ENCODE measurements at regions not wholly inside any gene's neighbourhood (a gene's known extent, or its start where the extent isn't known, plus 50 kb on each side); places are given as distances from the start of the nearest gene placed in this dataset.
"Not testable (repeated sequence)": the region's sequence is repeated elsewhere in the genome, so short reads cannot be mapped to it uniquely, and the experiment has no call there.

GRCh38 chr9:73095425-73095824 is 56.2 kb upstream of the ANXA1 start:
- no peak for DNase-seq

- no peak for DNase-seq
Measured at GRCh38 chr9:73093740-73094379, 57.8 kb upstream of the ANXA1 start.

DNA sequence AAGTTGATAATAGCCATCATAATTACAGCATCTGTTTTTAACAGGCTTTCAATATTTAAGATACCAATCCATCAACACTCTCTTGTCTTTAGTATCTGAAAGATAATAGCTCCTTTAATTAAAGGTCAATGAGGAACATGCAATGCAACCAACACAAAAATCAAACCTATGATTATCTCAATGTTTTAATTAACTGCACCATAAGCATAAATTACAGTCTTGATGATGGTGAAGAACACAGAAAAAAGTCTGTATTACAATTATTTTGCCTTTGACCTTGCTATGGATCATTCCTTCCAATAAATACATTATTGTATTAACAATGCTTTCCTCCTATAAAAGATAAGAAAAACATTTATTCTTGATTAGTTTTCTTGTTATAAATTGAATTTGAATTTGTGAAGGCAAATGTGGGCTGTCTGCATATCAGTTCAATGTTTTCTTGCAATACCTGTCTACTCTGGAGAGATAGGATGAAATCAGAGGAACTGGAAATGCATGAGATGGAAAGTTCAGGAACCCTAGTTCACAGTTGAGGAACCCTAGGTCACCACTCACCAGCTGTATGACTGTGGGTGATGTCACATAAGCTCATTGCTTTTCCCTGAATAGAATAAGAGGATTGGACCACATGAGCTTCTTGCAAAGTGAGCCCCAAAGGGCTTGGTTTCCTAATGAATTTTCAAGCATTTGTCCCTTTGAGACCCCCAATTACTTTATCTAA is 58.5 kb upstream of the ANXA1 start:
- DNase-seq, result no peak

GRCh38 chr9:73091909-73092308 is 59.8 kb upstream of the ANXA1 start:
- DNase-seq, result no peak

- DNase-seq, result no peak
Measured at GRCh38 chr9:73090214-73090613, 61.5 kb upstream of the ANXA1 start.

DNA sequence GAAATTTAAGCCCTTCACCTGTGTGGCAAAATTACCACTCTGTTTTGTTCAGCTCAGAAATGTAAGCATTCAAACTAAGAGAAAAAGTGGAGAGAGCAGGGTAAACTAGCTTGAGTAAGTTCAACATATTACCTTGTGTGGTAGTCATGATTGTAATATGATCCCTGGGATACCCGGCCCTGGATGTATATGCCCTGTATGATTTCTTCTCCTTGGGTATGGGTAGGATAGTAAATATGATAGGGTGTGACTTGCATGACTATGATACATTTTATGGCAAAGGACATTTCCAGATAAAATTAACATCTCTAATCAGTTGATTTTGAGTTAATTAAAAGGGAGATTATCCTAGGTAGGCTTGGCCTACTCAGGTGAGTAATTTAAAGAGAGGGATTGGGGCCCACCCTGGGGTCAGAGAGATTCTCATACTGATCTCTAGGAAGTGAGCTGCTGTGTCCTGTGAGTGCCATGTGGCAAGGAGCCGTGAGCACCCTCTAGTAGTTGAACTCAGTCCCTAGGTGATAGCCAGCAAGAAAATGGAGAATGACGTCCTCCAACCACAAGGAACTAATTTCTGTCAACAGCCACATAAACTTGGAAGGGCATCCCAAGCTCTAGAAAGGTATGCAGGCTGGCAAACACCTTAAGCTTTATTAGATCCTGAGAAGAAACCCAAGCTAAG is 62.2 kb upstream of the ANXA1 start:
- no peak for DNase-seq

GRCh38 chr9:73087876-73088275 is 63.8 kb upstream of the ANXA1 start:
- DNase-seq, result not testable (repeated sequence)

DNA sequence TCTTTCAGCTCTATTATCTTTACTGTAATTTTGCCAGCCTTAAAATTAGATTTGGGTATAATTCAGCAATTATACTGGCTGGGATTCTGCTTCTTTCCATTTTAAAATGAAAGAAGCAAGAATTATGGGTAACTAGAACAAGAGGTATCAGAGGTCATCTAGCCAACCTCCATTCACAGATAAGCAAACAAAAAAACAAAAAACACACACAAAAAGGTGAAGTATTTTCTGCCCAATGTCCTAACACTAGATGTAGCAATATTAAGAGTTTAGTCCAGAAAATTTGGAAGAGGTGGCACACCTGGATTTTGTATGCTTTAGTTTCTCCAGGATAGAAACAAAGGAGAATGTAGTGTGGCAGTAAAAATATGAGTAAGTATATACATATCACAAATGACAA is 68.1 kb upstream of the ANXA1 start:
- no peak for DNase-seq

GRCh38 chr9:73081979-73082657 is 69.5 kb upstream of the ANXA1 start:
- peak; percentile 6 for DNase-seq

DNA sequence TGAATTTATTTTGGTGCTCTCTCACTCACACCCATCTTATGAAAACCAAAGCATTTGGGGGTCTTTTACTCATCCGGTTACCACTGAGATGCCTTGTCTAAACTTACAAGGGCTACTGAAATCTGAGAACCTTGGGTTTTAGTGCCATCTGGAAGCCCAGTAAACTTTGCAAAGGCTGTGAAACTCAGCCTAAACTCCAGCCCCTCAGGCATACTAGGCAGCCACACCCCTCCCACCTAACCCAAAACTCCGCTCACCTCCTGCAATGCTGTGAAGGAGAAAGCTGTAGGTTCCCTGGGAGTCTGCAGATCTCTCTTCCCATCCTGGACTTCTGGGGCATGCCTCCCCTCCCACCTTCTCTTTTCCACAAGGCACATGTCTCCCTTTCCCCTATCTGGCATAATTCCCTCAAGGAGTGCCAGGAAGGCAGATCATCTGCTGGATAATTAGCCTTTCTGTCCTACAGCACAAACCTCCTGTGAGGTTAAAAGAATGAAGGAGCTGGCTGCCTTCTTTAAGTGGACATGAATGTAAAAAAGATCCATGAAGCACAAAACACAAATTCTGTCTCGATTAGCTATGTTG is 71.5 kb upstream of the ANXA1 start:
- DNase-seq, result no peak

GRCh38 chr9:73079326-73079725 is 72.3 kb upstream of the ANXA1 start:
- DNase-seq, result no peak

GRCh38 chr9:73077625-73078030 is 74.0 kb upstream of the ANXA1 start:
- DNase-seq, result no peak

GRCh38 chr9:73076970-73077369 is 74.7 kb upstream of the ANXA1 start:
- DNase-seq, result no peak

DNA sequence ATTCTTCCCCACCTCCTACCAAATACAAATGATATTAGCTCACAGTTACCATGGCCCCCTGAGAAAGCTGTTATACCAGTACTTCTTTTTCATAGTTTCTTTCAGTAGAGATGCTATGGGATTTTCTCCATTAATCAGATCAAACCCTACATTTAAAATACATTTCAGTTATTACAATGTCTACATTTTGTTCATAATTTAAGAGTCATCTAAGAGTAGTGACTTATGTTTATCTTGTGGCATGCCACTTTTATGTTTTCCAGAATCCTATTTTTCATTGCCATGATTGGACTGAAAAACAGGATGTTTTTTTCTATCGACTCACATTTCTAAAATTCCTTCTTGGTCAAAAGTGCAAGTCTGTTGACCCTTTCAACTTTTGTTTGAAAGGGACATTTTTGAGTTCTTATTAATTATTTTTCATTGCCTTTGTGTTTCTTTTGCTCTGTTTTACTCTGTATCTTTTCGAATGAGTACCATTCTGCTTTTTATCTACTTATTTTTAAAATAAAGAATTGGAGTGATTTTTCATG is 77.4 kb upstream of the ANXA1 start:
- no peak for DNase-seq

DNA sequence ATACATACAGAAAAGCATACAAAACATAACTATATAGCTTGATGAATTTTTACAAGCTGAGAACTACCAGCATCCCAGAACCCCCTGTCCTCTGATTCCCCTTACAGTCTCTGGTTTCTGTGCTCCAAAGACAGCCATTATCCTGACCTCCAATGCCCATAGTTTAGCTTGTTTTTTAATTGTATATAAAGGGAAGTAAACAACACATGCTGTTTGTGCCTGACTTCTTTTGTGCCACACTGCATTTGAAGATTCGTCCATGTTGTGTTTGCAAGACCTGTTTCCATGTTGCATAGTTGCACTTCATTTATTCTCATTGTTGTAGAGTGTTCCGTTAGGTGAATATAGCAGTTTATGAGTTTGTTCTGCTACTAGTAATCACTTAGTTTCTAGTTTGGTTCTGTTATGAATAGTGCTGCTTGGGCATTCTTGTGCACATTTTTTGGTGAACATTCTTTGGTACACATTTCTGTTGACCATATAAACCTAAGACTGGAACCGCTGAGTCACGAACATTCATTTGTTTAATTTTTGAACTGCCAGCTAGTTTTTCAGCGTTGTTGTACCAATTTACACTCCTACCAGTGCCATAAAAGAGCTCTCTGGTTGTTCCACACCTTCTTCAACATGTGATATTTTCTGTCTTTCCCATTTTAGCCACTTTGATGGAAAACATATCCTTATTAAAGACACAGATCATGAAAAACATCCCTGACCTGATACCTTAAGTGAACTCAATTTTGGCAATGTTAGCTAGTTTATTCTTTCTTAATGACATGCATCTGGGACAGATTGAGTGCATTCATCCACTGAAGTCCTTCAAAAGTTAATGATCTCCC is 78.1 kb upstream of the ANXA1 start:
- DNase-seq, result no peak

- no peak for DNase-seq
Measured at GRCh38 chr9:73067074-73067473, 84.6 kb upstream of the ANXA1 start.

DNA sequence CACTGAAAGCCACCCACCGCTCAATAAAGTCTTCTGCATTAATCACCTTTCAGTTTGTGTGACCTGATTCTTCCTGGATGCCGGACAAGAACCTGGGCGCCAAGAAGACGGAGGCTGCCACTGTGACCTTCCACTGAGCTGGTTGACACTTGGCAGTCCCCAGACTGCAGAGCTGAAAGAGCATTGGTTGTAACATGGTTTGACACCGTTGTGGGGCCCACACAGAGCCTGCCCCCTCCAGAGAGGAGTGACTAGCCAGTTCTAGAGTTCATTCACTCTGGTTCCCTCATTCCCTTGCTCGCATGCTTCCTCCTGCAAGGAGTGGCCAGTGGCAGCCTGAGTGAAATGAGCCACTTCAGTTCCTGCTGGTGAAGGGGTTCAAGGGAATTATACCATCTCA is 86.2 kb upstream of the ANXA1 start:
- no peak for DNase-seq

DNA sequence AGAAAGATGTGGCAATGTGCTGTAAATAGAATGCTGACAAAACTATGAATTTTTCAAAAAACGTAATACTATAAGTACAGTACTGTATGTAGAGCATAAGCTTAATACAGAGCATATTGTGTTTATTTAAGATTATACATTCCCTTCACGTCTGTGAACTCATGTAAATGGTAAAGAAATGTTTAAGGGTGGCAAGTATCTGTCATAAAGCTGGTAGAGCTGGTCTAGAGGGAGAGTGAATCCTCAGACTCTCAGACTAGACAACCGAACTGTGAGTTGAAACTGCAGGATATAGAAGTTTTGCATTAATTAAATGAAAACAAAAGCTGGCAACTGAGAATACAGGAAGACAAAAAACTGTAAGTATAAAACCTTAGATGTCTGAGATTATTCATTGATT is 87.3 kb upstream of the ANXA1 start:
- no peak for DNase-seq

- DNase-seq, result no peak
Measured at GRCh38 chr9:73061146-73061545, 90.5 kb upstream of the ANXA1 start.

DNA sequence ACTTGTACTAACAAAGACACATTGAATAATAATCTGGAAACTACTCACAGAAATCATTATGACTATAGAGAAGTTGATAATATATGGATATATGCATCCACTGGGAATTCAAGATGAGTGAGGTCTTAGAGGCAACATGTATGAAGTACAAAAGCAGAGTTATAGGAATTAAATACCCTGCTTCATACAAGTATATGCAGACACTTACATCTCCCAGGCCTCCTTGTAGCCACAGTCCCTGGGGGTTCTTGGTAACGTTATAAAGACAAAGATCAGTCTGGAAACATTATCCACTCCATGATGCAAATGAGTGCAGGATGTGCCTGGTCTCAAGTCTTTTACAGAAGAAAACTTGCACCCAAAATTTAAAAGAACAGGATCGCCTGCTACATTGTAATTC is 92.4 kb upstream of the ANXA1 start:
- no peak for DNase-seq

DNA sequence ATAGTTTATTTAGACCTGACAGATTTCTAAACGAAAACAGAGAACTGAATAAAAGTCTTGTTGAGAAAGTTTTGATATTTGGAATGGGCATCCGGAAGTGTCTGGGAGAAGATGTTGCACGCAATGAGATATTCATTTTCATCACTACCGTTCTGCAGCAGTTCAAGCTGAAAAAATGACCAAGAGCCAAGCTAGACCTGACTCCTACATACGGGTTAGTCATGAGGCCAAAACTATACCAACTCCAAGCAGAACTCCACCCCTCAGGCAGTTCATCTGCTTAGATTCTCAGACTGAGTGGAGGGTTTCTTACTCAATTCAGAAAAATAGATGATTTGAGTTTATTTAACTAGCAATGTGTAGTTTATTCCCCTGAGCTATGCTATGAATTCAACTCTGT is 95.4 kb upstream of the ANXA1 start:
- DNase-seq, result peak; percentile 3

DNA sequence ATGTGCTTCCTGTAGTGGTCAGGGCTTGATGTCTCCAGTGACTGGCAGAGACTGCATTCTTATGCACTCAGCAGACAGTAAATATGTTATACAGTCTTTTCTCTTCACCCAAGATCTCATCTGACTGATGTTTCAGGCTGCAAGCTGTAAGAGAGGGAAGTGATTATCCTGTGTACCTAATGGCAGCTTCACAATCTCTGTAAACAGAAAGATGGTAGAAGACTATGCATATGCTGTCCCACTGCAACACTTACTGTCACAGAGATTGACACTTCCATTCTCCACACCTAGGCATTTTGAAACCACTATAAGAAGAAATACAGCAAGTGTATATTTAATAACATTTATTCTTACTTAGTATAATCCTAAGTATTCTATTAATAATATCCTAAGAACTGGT is 97.6 kb upstream of the ANXA1 start:
- DNase-seq, result no peak
